ENCODE measurements at regions not wholly inside any gene's neighbourhood (a gene's known extent, or its start where the extent isn't known, plus 50 kb on each side); places are given as distances from the start of the nearest gene placed in this dataset.

DNA sequence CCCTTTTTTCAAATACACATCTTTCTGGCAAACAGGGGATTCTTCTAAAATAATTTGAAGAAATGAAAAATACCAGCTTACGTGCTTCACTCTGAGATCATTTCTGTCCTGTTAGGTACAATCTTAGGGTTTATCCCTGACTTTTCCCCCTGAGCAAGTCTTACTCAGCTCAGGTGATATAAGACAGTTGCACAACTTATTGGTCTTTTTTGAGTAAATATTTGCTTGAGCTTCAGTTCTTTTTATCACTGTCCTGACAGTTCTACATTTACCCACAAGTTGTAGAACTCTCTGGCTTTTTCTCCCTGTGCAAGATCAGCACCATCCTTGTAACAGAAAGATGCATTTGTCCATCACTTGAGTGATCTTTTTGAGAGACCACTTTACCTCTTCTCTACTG, 84.9 kb downstream of the MID1IP1 start:
- FAIRE-seq = no peak

DNA sequence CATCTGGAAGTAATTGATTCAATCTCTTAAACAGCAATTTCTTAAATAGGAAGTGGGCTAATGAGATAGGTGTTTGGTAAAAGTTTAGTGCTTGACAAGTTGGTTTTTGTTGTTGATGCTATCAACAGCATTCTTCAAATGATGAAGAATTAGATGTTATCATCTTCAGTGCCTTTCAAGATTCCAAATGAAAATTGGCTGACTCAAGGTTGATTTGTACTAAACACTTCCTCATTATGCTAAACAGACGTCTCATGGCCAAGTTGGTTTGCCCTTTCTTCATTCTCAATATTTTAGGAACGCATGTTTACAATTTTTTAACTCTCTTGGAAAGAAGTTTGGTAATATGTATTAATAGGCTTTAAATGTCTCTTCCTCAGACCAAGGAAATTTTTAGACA, 86.0 kb downstream of the MID1IP1 start:
- FAIRE-seq (no peak), DNase-seq (ENCODE audit: extremely low spot score, insufficient read length, low read depth) (no peak)

More for the DNA sequence above, 84.9 kb downstream of the MID1IP1 start:
- DNase-seq (ENCODE audit: extremely low spot score, insufficient read length, low read depth) = no peak

DNA sequence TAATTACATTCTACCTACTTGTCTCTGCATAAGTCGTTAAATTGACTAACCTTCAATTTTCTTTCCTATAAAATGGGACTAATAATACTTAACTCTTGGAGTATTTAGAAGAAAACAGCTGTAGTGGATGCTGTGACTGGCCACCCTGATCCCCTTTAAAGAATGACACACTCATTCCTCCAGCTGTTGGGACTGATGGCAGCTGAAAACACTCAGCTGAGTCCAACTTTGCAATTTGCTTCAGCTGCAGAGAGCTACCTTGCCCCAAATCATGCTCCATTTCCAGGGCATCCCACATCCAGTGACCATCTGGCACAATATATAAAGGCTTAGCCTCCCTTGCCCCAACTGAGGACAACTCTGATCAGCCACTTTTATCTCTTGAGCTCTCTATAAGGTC, 89.1 kb downstream of the MID1IP1 start:
- FAIRE-seq = no peak
- no peak for DNase-seq (ENCODE audit: extremely low spot score, insufficient read length, low read depth)

DNA sequence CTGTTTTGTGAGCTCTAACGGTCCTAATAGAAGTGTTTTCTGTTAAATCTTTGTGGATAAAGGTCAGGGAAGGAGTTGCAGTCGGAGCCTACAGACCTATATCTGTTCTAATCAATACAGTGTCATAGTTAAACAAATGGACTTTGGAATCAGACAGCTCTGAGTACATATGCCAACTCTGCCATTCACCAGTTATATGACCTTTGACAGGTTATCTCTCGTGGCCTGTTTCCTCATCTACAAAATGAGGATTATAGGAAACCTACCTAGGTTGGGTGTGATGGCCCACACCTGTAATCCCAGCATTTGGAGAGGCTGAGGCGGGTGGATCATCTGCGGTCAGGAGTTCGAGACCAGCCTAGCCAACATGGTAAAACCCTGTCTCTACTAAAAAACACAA, 89.7 kb downstream of the MID1IP1 start:
- DNase-seq (ENCODE audit: extremely low spot score, insufficient read length, low read depth) = no peak
- FAIRE-seq = peak; percentile 49

DNA sequence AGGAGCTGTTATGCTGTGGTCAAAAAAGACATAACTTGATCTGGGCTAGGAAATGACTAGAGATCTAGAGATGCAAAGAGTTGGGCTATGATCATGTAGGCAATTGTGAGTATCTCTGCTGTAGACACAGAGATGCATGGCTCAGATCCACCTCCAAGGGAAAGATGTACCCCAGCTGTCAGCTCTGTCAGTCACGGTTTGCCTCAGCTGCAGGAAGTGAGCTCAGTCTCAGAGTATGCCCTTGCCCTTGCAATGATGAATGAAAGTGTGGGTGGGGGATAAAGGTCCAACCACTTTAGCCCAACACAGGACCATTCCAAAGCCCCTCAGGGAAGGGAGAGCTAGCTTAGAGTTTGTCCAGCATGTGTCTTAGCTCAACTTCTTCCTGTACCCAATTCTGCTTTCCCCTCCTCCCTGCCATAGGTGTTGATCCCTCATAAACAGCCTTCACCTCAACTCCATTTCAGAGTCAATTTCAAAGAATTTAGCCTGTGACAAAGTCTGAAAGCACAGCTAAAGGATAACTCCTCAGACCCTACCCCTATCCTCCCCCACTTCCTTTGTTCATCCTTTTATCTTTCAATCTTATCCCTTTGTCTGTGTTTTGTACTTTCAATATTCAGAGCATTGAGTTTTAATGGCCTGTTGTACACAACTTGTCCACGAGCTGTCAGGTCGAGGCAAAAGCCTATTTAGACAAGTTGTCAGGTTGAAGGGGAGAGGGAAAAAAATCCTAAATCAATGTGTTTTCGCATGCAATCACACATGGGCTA, 90.6 kb downstream of the MID1IP1 start:
- FAIRE-seq (peak; percentile 89), DNase-seq (ENCODE audit: extremely low spot score, insufficient read length, low read depth) (no peak)

DNA sequence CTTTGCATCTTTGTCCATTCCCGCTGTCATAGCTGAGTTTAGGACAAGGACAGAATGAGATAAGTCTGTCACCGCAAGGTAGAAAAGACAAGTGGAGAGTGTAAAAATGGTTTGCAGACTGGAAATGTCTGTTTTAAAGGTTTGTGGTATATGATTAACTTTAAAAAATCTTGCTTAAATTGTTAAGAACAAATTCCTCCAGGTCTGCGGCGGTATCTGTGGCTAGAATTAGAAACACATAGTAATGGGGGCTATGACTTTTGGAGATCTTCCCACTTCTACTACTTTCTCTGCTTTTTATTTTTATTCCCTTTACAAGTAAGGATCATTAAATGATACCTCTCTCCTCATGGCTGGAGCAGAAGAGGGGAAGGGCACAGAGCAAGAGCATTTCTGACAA, 92.2 kb downstream of the MID1IP1 start:
- FAIRE-seq = peak; percentile 35
- DNase-seq (ENCODE audit: extremely low spot score, insufficient read length, low read depth) = no peak

DNA sequence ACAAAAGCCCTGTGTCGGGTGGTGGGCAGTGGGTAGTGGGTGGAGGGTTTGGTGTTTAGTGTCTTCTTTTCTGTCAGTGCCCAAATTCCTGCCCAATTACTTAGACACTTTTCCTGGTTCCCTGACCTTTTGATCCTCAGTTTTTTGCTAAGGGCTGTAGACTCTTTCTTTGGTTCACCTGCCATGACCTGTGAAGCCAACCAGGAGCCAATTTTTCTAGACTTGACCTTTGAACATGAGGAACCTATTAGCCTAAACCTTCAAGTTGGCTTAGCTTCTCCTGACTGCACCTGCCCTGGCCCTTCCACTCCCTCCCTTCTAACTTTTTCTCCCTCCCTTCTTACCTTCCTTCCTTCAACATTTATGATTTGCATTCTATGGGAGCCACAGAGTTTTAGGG, 94.5 kb downstream of the MID1IP1 start:
- DNase-seq (ENCODE audit: extremely low spot score, insufficient read length, low read depth) = no peak
- FAIRE-seq = peak; percentile 70

DNA sequence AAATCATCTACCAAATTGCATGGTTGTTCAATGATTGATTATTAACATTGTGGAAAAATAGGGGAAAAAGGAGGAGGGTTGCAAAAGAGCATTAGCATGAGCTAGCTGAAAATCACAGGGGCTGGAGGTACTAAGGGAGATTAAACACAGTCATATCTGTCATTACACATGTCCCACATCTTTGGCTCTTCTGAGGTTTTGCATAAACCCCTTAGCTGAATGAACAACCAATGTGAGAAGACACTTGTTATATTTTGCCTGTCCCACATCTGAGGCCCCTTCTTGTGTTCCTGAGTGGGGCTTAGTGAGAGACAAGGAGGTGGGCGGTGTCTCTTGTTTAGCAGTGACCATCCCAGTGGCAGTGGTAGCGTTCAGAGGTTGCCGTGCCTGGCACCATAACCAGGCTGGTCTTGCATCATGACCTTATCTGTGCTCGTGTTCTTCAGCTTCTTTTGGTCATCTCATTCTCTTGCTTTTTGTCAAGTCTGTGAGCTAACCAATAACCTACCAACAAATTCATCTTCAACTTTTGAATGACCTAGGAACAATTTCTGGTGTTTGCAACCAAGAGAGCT, 95.6 kb downstream of the MID1IP1 start:
- peak; percentile 89 for FAIRE-seq
- no peak for DNase-seq (ENCODE audit: extremely low spot score, insufficient read length, low read depth)

DNA sequence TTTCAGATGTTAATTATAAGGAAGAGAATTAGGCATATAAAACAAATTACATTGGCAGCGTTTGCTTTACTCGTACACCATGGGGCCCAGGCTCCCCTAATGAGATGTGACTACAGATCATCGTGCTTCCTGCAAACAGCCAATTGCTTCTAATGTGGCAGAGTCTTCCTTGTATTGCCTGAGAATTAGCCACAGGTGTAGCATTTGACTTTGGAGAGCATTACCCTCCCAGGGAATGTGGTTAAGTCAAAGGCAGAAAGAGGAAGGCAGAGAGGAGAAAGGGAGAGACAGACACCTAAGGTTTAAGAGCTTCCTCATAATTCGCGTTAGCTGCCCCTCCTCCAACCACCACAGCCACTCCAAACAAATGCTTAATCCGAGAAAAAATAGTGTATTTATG, 97.0 kb downstream of the MID1IP1 start:
- FAIRE-seq = no peak
- DNase-seq (ENCODE audit: extremely low spot score, insufficient read length, low read depth) = no peak

DNA sequence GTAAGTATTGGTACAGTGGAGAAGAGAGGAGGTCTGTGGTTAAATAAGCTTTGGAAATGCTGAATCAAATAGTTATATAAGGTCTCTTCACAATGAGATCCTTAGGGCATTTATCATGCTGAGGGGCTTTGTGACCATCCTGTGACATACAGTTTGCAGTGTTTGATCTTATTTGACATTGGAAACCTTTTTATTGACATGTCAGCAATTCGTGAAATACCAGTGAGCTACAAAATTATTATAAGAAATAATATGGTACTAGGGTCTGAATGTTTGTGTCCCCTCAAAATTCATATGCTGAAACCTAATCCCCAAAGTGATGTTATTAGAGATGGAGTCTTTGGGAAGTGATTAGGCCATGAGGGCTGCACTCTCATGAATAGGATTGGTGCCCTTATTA, 98.4 kb downstream of the MID1IP1 start:
- DNase-seq (ENCODE audit: extremely low spot score, insufficient read length, low read depth) = no peak
- FAIRE-seq = peak; percentile 49

DNA sequence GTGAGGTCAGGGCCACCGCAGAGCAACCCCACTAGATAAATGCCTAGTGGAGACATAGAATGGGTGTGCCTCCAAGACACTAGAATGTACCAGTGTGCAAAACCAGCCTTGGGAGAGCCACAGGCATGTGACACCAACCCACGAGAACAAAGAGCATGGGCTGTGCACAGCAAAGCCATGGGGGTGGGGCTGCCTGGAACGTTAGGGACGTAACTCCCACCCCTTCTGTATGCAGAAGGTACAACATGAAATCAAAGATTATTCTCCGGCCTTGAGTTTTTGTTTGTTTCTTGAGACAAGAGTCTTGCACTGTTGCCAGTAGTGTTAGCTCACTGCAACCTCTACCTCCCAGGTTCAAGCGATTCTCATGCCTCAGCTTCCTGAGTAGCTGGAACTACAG, 99.5 kb downstream of the MID1IP1 start:
- FAIRE-seq = no peak

DNA sequence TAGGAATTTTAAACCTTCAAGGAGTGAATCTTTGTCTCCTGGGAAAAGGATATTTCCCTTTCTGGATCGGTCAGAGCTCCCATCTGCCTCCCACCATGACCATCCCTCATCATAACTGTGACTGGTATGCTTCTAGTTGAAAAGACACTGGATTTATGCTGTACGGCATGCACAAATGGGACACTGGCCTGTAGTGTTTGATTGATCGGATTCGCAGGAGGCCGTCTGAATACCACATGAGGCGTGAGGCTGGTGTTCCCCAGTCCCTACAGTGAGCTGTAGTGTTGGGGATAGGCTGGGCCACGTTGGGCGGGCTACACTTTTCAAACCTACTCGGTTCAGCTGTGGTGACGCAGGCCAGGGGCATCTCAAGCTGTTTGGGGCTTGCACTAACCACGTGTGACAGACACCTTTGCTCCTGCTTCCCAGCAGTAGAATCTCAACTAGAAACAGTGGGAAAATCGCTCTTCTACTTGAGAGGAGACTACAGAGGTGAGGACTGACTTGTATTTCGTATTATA, 101.8 kb downstream of the MID1IP1 start:
- DNase-seq (ENCODE audit: extremely low spot score, insufficient read length, low read depth) (no peak), FAIRE-seq (no peak)

More for the DNA sequence above, 99.5 kb downstream of the MID1IP1 start:
- no peak for DNase-seq (ENCODE audit: extremely low spot score, insufficient read length, low read depth)

DNA sequence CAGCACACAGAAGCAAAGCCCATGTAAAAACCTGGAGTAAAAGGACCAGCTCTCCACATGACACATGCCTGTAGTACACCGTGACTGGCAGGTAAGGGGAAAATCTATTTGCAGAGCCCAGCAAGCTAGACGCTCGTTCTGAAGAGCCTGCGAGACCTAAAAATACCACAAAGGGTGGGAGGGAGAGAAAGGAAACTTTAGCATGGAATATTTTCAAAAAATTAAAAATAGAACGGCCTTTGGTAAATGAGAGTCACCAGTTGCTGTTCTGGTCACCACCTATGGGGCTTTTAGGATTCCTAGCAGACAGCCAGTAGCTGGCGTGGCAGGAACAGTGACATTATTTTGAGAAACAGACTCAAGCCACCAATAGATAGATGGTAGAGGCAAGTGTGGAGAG, 115.5 kb downstream of the MID1IP1 start:
- no peak for FAIRE-seq
- DNase-seq (ENCODE audit: extremely low spot score, insufficient read length, low read depth) = no peak

DNA sequence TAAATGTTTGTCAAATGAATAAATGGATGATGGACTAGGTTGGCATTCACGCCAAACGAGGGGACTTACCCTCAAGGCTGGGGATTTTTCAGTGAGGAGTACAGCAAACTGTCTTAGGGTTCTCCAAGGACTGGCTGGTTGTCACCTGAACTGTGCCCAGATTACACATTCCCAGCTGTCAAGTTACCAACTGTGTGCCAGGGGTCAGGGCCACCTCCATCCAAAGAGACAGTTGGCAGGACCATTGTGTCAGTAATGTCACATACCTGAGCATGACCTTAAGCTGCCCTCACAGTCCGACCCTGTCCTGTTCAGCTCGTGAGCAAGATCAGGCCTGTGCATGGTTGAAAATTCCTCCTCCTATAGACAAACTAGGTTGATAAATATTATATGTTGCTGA, 116.7 kb downstream of the MID1IP1 start:
- FAIRE-seq = peak; percentile 46

DNA sequence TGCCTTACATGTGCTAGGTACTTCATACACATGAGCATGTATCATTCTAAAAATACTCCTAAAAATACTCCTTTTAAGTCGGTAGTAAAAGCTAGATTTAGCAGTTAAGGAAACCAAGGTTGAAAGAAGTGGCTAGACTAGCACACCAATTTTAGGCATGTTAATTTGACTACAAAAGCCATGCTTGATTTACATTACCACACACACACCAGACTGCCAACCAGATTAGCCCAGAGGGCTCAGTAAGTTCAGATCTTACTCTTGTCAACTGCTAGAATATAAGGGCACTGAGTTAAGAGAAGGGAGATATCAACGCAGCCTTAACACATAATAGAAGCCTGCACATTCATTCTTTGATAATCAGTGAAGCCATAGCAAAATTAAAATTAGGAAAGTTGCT, 117.9 kb downstream of the MID1IP1 start:
- no peak for FAIRE-seq

More for the DNA sequence above, 116.7 kb downstream of the MID1IP1 start:
- DNase-seq (ENCODE audit: extremely low spot score, insufficient read length, low read depth) = no peak

DNA sequence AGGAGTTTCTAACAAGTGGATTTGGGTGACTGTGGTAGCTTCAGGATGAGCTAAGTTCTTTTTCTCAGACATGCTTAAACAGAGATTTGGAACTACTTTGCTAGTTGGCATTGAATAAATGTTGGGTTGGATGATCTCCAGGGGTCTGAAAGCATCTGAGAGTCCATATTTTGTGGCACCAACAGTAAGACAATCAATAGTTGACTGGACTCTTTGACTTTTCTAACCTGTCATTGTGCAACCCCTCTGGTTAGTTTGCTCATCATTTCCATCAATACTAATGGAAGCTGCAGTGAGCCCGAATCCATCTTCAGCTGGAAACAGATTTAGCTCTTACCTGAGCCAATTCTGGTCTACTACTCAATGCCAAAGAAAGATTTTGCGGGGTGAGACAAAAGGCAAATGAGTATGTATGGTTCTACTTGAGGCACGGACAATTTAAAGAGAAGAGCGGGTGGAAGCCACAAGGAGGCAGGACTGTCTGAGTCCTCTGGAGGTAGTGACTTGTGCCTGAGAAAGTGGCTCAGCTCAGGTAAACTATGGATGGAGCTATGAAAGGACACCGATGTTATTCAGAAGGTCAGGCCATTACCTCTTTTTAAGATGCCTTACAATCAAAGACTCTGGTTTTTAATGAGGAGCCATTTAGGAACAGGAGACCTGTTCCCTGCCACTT, 118.7 kb downstream of the MID1IP1 start:
- DNase-seq (ENCODE audit: extremely low spot score, insufficient read length, low read depth) (no peak), FAIRE-seq (no peak)

More for the DNA sequence above, 117.9 kb downstream of the MID1IP1 start:
- no peak for DNase-seq (ENCODE audit: extremely low spot score, insufficient read length, low read depth)

DNA sequence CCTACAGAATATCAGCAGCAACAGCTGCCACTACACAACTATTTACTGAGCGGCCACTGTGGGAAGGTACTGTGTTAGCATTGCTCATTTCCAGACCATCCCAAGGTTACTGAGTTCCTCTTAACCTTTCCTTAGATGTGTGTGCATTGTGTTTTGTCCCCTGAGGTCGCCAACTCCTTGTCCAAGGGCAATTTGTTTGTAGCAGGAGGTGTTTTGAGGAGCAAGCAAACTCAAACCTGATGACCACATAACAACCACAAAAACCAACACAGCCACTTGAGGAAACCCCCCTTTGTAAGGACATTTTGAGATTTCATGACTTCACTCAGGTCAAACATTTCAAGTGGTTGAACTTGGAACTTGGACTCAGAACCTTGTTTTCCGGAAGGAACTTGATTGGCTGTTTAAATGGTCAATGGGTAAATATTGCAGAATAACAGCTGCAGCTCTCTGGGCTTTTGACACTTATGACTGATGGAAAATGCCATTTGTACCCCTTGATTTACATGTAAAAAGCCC, 122.3 kb downstream of the MID1IP1 start:
- peak; percentile 91 for FAIRE-seq

DNA sequence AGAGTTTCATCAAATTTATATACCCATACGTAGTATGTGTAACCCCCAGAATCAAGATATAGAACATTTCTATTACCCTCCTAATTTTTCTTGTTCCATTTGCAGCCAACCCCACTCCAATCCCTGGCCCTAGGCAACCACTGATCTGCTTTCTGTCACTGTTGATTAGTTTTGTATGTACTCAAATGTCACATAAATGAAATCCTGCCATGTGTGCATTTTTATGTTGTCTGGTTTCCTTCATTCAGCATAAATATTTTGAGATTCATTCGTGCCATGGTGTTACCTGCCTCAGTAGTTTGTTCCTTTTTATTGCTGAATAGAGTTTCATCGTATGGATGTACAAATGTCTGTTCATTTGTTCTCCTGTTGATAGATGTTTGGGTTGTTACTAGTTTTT, 126.3 kb downstream of the MID1IP1 start:
- DNase-seq (ENCODE audit: extremely low spot score, insufficient read length, low read depth) (no peak), FAIRE-seq (peak; percentile 72)

More for the DNA sequence above, 122.3 kb downstream of the MID1IP1 start:
- no peak for DNase-seq (ENCODE audit: extremely low spot score, insufficient read length, low read depth)

DNA sequence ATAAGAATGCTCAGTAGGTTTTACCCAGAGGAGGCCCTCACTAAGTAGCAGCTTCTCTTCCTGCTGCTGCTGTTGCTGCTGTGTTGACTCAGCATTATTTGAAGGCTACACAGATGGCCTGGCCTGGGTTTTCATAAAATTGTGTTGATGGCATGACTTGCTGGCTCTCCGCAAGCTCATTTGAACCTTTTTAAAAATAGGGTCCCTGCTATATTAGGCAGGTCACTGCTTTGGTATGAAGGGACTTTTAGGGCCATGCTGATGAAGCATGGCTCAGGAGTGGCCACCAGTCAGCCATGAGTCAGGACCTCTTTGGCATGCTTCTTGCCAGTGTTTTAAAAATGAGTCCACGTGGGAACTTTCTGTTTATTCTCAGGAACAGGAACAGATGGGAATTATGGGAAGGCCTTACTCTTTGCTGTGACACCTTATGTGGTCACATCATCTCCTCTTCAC, 128.7 kb downstream of the MID1IP1 start:
- FAIRE-seq (no peak), DNase-seq (ENCODE audit: extremely low spot score, insufficient read length, low read depth) (no peak)

DNA sequence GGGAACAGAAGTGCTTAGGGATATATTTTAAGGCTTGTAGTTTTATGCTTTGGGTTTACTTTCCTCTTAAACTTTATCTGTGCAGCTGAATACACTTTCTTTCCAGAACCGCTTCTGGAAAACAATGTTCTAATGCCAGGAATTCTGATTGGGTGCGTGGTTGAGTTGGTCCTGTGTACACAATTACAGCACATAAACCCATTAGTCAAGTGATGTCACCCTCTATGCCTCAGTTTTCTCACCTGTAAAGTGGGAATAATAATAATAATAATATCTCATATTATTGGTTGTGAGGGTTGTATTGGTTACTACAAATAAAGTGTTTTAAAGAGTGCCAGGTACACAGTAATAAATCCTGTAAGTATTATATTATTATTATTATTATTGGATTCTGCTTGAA, 129.2 kb downstream of the MID1IP1 start:
- DNase-seq (ENCODE audit: extremely low spot score, insufficient read length, low read depth) (no peak), FAIRE-seq (no peak)

DNA sequence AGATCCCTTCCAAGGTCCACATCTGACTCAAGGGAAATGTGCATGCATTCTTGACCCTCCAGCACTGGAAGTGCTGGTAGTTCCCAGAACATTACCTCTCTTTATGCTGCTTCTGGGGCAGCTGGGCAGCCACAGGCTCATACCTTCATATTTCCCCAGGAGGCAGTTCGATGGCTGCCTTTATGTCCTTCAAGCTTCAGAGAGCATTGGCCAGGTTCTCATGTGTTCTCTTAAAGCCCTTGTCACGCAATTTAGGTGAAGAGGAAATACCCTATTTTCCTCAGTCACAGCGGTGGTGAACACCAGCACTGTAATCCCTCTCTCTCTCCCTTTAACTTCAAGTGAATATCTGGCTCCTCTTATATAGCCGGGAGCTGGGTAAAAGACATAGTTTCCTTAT, 134.3 kb downstream of the MID1IP1 start:
- FAIRE-seq (peak; percentile 88), DNase-seq (ENCODE audit: extremely low spot score, insufficient read length, low read depth) (no peak)
